Panc1 (cell line): ENCODE measurements at regions not wholly inside any gene's neighbourhood (a gene's known extent, or its start where the extent isn't known, plus 50 kb on each side); places are given as distances from the start of the nearest gene placed in this dataset.

Experiments used
- ATAC-seq: fragments of 200-7000 bp; cut with Tn5 transposase; 2 replicates; pipeline ENCODE4 v1.9.1; 2020; ENCODE audit warnings: mild to moderate bottlenecking, moderate library complexity
- BruUV-seq: library from RNA; stranded (reverse); fragments of 400-500 nt; replicated peaks from 2 replicates; lab custom pipeline; 2021; lab: Mats Ljungman, UMichigan
- CTCF ChIA-PET: fragments of 300-600 bp; sonication (Branson Sonifier 250); formaldehyde crosslinking; loops from one replicate; lab custom pipeline; 2022; ENCODE audit warnings: antibody characterized with exemption; lab: Charles Lee
- POLR2A ChIA-PET: fragments of 300-600 bp; sonication (Branson Sonifier 250); formaldehyde crosslinking; loops from one replicate; lab custom pipeline; 2022; ENCODE audit warnings: antibody characterized with exemption; lab: Charles Lee
- DNase-seq: peaks from one replicate; pipeline ENCODE4 v3.0.0-alpha.2; 2010; ENCODE audit warnings: low read depth, low spot score
- H3K27ac ChIP-seq: 2 replicates; pipeline ENCODE4 v1.5.1; 2011; ENCODE audit warnings: mild to moderate bottlenecking, low read length, inconsistent platforms
- H3K27me3 ChIP-seq: fragments of 200-500 bp; sonication (Bioruptor generic); 2 replicates; pipeline ENCODE4 v1.6.0; 2014; ENCODE audit warnings: low read length, inconsistent platforms; ENCODE audit not compliant: control insufficient read depth, insufficient read depth
- H3K36me3 ChIP-seq: fragments of 200-500 bp; sonication (Bioruptor generic); 2 replicates; pipeline ENCODE4 v1.5.1; 2014; ENCODE audit warnings: inconsistent platforms, mild to moderate bottlenecking, low read length, moderate library complexity; ENCODE audit not compliant: control insufficient read depth, insufficient read depth
- H3K4me1 ChIP-seq: 2 replicates; pipeline ENCODE4 v1.5.1; 2011; ENCODE audit warnings: inconsistent platforms, mild to moderate bottlenecking, low read length, moderate library complexity; ENCODE audit not compliant: control insufficient read depth, insufficient read depth
- H3K4me3 ChIP-seq, 2 experiments: 2 replicates each; pipeline ENCODE4 v1.5.1; 2011 to 2012; ENCODE audit warnings: low read depth in 2 of 2, low read length in 2 of 2, mild to moderate bottlenecking in 2 of 2, inconsistent platforms in 1 of 2, moderate library complexity in 1 of 2
- H3K9me3 ChIP-seq: fragments of 200-500 bp; sonication (Bioruptor generic); 2 replicates; pipeline ENCODE4 v1.5.1; 2014; ENCODE audit warnings: low read depth, mild to moderate bottlenecking, inconsistent platforms, low read length, moderate library complexity; ENCODE audit not compliant: control insufficient read depth, insufficient read depth
- CTCF ChIP-seq: fragments of 450-650 bp; IDR thresholded peaks from 2 replicates; pipeline ENCODE4 v1.5.1; 2017; ENCODE audit warnings: mild to moderate bottlenecking
- POLR2AphosphoS5 ChIP-seq: IDR thresholded peaks from 2 replicates; pipeline ENCODE4 v1.6.1; 2012; ENCODE audit warnings: mild to moderate bottlenecking, low read depth, low read length, moderate library complexity
- SIN3A ChIP-seq: IDR thresholded peaks from 2 replicates; pipeline ENCODE4 v1.6.1; 2012; ENCODE audit warnings: low read depth, mild to moderate bottlenecking, low read length, moderate library complexity, borderline replicate concordance; ENCODE audit not compliant: insufficient read depth
- TCF7L2 ChIP-seq: IDR thresholded peaks from 2 replicates; pipeline ENCODE4 v1.6.1; 2011; ENCODE audit warnings: mild to moderate bottlenecking, low read depth, low read length, inconsistent platforms
- in situ Hi-C: cut with HindIII; loops from 2 replicates; pipeline ENCODE4 v1.10.0; 2016; ENCODE audit warnings: low sequenced_read_pairs, low pct_unique_long_range_greater_than_20kb
- intact Hi-C: fragments of 100-400 bp; cut with micrococcal nuclease; formaldehyde crosslinking; loops from one replicate; pipeline ENCODE4 v1.10.0; 2022; ENCODE audit not compliant: unreplicated experiment
- TF ChIP-seq, protein P1 (sequence below), 2 experiments: IDR thresholded peaks; 2 replicates each; pipeline ENCODE4 v1.6.1; 2011 to 2012; ENCODE audit warnings: low read depth in 2 of 2, control low read depth in 1 of 2, low read length in 1 of 2, mild to moderate bottlenecking in 1 of 2, moderate library complexity in 1 of 2; ENCODE audit not compliant: insufficient read depth in 1 of 2

DNA sequence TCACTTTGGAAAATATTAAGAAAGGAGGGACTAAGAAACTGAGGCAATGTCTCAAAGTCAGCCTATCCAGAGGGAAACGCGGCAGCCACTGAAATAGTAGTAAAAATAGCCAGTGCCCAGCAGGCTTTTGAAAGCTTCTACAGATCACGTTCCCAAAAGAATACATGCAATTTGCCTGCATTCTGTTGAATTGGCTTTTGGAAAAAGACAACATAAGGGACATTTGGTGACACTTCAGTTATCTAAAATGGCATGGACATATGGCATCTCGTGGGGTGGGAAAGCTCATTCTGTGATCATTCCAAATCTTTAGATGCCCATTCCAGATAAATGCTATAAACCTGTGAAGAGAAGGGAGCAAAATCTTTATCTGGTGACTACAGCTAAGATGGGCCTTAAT, 82.8 kb upstream of the PDE1C start:
- BruUV-seq: no TSS peak
- Histone ChIP-seq H3K27me3 (no peaks in the 10 kb centered on the region), H3K9me3 (no peaks in the 10 kb centered on the region), H3K4me3 (no peak overlapping the region), H3K27ac (no peak overlapping the region), H3K4me1 (no peaks in the 10 kb centered on the region), H3K36me3 (no peaks in the 10 kb centered on the region)
- intact Hi-C loops: no loop called here
- in situ Hi-C loops: no loop called here
- ATAC-seq: no peak
- no peak for DNase-seq
- ChIA-PET POLR2A (no interaction called here), CTCF (no interaction called here)
- TF ChIP-seq CTCF: no peak
- TF ChIP-seq, protein P1, sequence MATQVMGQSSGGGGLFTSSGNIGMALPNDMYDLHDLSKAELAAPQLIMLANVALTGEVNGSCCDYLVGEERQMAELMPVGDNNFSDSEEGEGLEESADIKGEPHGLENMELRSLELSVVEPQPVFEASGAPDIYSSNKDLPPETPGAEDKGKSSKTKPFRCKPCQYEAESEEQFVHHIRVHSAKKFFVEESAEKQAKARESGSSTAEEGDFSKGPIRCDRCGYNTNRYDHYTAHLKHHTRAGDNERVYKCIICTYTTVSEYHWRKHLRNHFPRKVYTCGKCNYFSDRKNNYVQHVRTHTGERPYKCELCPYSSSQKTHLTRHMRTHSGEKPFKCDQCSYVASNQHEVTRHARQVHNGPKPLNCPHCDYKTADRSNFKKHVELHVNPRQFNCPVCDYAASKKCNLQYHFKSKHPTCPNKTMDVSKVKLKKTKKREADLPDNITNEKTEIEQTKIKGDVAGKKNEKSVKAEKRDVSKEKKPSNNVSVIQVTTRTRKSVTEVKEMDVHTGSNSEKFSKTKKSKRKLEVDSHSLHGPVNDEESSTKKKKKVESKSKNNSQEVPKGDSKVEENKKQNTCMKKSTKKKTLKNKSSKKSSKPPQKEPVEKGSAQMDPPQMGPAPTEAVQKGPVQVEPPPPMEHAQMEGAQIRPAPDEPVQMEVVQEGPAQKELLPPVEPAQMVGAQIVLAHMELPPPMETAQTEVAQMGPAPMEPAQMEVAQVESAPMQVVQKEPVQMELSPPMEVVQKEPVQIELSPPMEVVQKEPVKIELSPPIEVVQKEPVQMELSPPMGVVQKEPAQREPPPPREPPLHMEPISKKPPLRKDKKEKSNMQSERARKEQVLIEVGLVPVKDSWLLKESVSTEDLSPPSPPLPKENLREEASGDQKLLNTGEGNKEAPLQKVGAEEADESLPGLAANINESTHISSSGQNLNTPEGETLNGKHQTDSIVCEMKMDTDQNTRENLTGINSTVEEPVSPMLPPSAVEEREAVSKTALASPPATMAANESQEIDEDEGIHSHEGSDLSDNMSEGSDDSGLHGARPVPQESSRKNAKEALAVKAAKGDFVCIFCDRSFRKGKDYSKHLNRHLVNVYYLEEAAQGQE (IDR thresholded peaks at IDR 0.05; ENCODE audit: insufficient read depth in 1 of 2, low read depth in 2 of 2, low read length in 1 of 2): no peak
- TF ChIP-seq SIN3A: no peak
- TF ChIP-seq TCF7L2: no peak
- TF ChIP-seq POLR2AphosphoS5: no peak

DNA sequence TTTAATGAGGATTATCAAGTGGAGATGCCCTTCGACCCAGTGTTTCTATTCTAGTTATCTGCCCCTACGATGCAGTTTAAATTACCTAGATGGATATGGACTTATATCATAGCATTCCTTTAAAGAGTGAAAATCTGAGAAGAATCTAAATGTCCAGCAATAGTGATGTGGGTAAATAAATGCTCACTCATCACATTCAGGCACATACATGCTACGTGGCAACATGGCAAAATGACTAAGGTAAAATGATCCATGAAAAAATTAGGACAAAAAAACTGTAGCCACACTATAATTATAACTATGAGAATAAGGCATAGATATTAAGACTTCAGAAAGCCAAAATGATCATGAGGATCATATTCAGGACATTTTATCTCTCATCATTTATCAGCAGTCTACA, 82.4 kb upstream of the PDE1C start:
- Histone ChIP-seq H3K4me3 (no peak overlapping the region), H3K9me3 (no peaks in the 10 kb centered on the region), H3K4me1 (no peaks in the 10 kb centered on the region), H3K27ac (no peak overlapping the region), H3K36me3 (no peaks in the 10 kb centered on the region), H3K27me3 (no peaks in the 10 kb centered on the region)
- ATAC-seq: no peak
- ChIA-PET POLR2A (no interaction called here), CTCF (no interaction called here)
- no TSS peak for BruUV-seq
- DNase-seq: no peak
- in situ Hi-C loops (no loop called here), intact Hi-C loops (no loop called here)
- no peak for TF ChIP-seq POLR2AphosphoS5
- no peak for TF ChIP-seq TCF7L2
- no peak for TF ChIP-seq SIN3A
- TF ChIP-seq CTCF: no peak
- TF ChIP-seq, protein P1 (IDR thresholded peaks at IDR 0.05; ENCODE audit: insufficient read depth in 1 of 2, low read depth in 2 of 2, low read length in 1 of 2): no peak
